Adrenal gland (tissue), 9 donors: ENCODE measurements at regions not wholly inside any gene's neighbourhood (a gene's known extent, or its start where the extent isn't known, plus 50 kb on each side); places are given as distances from the start of the nearest gene placed in this dataset.

Source experiments
- DNase-seq, 7 donors: peaks; one replicate each; pipeline ENCODE4 v3.0.0-alpha.2; 2019 to 2020
- H3K27ac ChIP-seq, 5 donors: fragments of 200-600 bp; sonication (generic) in 4 of 5; 1 replicate in 3 of 5; 2 replicates in 2 of 5; pipeline versions ENCODE4 v1.5.1 to v1.8.0; 2016 to 2020; ENCODE audit warnings: mild to moderate bottlenecking in 1 of 5
- H3K27me3 ChIP-seq: fragments of 200-600 bp; 2 replicates; pipeline ENCODE4 v1.8.0; 2021
- H3K36me3 ChIP-seq, 2 donors: fragments of 200-600 bp; replicated peaks in 1 of 2; 1 replicate in 1 of 2; 2 replicates in 1 of 2; pipeline versions ENCODE4 v1.5.1 to v1.8.0; 2018 to 2022
- H3K4me1 ChIP-seq, 2 donors: fragments of 200-600 bp; replicated peaks in 1 of 2; 1 replicate in 1 of 2; 2 replicates in 1 of 2; pipeline versions ENCODE4 v1.5.1 to v1.8.0; 2018 to 2021
- H3K4me3 ChIP-seq, 4 donors: fragments of 200-600 bp; sonication (generic) in 3 of 4; one replicate each; pipeline ENCODE4 v1.5.1; 2016 to 2018
- H3K9me3 ChIP-seq, 3 donors: fragments of 200-600 bp; sonication (generic) in 1 of 3; replicated peaks in 1 of 3; 1 replicate in 2 of 3; 2 replicates in 1 of 3; pipeline versions ENCODE4 v1.5.1 to v1.8.0; 2016 to 2021
- POLR2A ChIP-seq, 2 donors: fragments of 450-650 bp; IDR thresholded peaks; one replicate each; pipeline ENCODE4 v1.6.1; 2017; ENCODE audit warnings: antibody characterized with exemption in 2 of 2, mild to moderate bottlenecking in 2 of 2, moderate library complexity in 1 of 2
- WGBS, 4 donors: extraction: QIAGEN DNeasy Blood & Tissue Kit in 2 of 4; methylation state at CpG; one replicate each; pipeline versions ENCODE4 v1.1.5 to v1.1.7; 2013 to 2017; 5-methylcytosine and 5-hydroxymethylcytosine counted together
- intact Hi-C, 2 donors: fragments of 100-400 bp; cut with DNase I; formaldehyde crosslinking; loops; one replicate each; pipeline versions ENCODE4 v1.14.1 to v1.15.0; 2022 to 2023
- TF ChIP-seq, protein P1 (sequence below), 6 experiments: fragments of 450-650 bp in 4 of 6; fragments of 200-600 bp in 2 of 6; sonication (generic) in 1 of 6; IDR thresholded peaks; 1 replicate in 5 of 6; 2 replicates in 1 of 6; pipeline versions ENCODE4 v1.5.1 to v1.8.0; 2016 to 2021; ENCODE audit warnings: antibody characterized with exemption in 6 of 6, mild to moderate bottlenecking in 2 of 6, moderate library complexity in 1 of 6
- donor health status: healthy with polysubstance abuse.
- donor health status: Bipolar disorder and iron deficiency.
- donor health status: DM: yes; HTN: yes; CAD: no.
- donor health status: DM: no; HTN: no; CAD: no.
- donor health status: DM: no; HTN: no; CAD: no.

- no peak overlapping the region for H3K4me3 ChIP-seq
- H3K9me3 ChIP-seq = no peaks in the 10 kb centered on the region
- no peak for DNase-seq
- no peaks in the 10 kb centered on the region for H3K27me3 ChIP-seq
- no peaks in the 10 kb centered on the region for H3K36me3 ChIP-seq
- intact Hi-C loops = no loop called here
- WGBS, 4 donors = 73 to 78% (median 77%) methylated on average over 4 of the region's 4 CpGs
- no peak for TF ChIP-seq POLR2A (IDR thresholded peaks at IDR 0.05)
- TF ChIP-seq, protein P1, sequence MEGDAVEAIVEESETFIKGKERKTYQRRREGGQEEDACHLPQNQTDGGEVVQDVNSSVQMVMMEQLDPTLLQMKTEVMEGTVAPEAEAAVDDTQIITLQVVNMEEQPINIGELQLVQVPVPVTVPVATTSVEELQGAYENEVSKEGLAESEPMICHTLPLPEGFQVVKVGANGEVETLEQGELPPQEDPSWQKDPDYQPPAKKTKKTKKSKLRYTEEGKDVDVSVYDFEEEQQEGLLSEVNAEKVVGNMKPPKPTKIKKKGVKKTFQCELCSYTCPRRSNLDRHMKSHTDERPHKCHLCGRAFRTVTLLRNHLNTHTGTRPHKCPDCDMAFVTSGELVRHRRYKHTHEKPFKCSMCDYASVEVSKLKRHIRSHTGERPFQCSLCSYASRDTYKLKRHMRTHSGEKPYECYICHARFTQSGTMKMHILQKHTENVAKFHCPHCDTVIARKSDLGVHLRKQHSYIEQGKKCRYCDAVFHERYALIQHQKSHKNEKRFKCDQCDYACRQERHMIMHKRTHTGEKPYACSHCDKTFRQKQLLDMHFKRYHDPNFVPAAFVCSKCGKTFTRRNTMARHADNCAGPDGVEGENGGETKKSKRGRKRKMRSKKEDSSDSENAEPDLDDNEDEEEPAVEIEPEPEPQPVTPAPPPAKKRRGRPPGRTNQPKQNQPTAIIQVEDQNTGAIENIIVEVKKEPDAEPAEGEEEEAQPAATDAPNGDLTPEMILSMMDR (IDR thresholded peaks at IDR 0.05) = no peak
- no peaks in the 10 kb centered on the region for H3K4me1 ChIP-seq
- no peak overlapping the region for H3K27ac ChIP-seq
These were observed 65.1 kb downstream of the PFDN4 start for GRCh38 chr20:54272901-54273488.

- DNase-seq = no peak
- H3K4me3 ChIP-seq = no peak overlapping the region
These were observed 67.6 kb downstream of the PFDN4 start for GRCh38 chr20:54275359-54276111.

DNA sequence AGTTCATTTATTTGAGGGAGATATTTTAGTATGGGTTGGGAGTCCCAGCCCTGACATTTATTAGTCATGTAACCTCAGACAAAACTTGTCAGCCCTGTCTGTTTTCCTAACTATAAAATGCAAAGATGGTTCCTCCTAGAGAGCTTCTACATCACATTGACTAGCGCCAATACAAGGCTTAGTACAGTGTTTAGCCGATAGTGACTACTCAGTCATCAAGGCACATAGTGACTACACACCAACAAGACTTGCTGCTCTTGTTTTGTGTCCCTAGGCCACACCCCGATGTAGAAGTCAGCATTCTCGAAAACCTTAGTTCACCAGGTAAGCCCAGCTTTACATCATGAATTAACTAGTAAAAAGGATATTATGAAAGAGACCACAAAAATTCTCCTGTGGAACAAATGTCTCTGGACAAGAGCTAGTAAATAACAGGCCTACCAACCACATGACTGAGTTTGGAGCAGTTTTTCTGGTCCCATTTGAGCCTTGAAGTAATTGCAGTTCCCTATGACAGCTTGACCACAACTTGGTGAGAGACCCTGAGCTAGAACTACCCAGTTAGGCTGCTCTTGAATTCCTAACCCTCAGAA, 68.8 kb downstream of the PFDN4 start:
- no peaks in the 10 kb centered on the region for H3K27me3 ChIP-seq
- intact Hi-C loops = no loop called here
- no peak overlapping the region for H3K27ac ChIP-seq
- WGBS, 4 donors = 90 to 97% (median 94%) methylated on average over 4 of the region's 4 CpGs
- no peak overlapping the region for H3K4me3 ChIP-seq
- no peaks in the 10 kb centered on the region for H3K36me3 ChIP-seq
- TF ChIP-seq, protein P1 (IDR thresholded peaks at IDR 0.05) = no peak
- DNase-seq = no peak
- no peaks in the 10 kb centered on the region for H3K4me1 ChIP-seq
- H3K9me3 ChIP-seq = no peaks in the 10 kb centered on the region

More at GRCh38 chr20:54275359-54276111, 67.6 kb downstream of the PFDN4 start:
- Histone ChIP-seq H3K27ac (no peak overlapping the region), H3K4me1 (no peaks in the 10 kb centered on the region), H3K9me3 (no peaks in the 10 kb centered on the region), H3K36me3 (no peaks in the 10 kb centered on the region), H3K27me3 (no peaks in the 10 kb centered on the region)
- TF ChIP-seq, protein P1 (IDR thresholded peaks at IDR 0.05) = no peak
- no peak for TF ChIP-seq POLR2A (IDR thresholded peaks at IDR 0.05)
- WGBS, 4 donors = 77 to 86% (median 83%) methylated on average over 4 of the region's 4 CpGs
- intact Hi-C loops = no loop called here

DNA sequence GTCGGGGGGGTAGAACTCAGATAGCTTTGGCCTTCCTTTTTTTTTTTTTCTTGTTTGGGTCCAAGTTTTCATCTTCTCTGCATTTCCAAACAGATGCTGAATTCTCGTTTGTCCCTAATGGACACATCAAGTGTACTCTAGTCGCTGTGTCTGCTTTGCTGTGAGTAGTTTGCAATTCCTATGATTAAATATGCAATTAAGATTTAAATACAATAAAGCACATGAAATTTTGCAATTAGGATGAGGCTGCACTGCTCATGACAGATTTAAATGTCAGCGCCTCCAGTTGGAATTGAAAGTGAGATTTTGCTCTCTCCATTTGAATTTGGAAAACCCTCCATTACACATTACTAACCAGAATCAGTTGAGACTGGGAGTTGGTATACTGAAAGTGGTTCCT, 70.4 kb downstream of the PFDN4 start:
- TF ChIP-seq, protein P1 (IDR thresholded peaks at IDR 0.05) = no peak
- no peak for TF ChIP-seq POLR2A (IDR thresholded peaks at IDR 0.05)
- H3K4me3 ChIP-seq = no peak overlapping the region
- no peaks in the 10 kb centered on the region for H3K27me3 ChIP-seq
- no peaks in the 10 kb centered on the region for H3K4me1 ChIP-seq
- WGBS, 4 donors = 73 to 89% (median 85%) methylated on average over 4 of the region's 4 CpGs
- H3K9me3 ChIP-seq = no peaks in the 10 kb centered on the region
- DNase-seq = no peak
- H3K36me3 ChIP-seq = no peaks in the 10 kb centered on the region
- H3K27ac ChIP-seq = no peak overlapping the region
- intact Hi-C loops = no loop called here
